CD14-positive monocyte (primary cell): ENCODE measurements at regions not wholly inside any gene's neighbourhood (a gene's known extent, or its start where the extent isn't known, plus 50 kb on each side); places are given as distances from the start of the nearest gene placed in this dataset.

Experiments used
- DNase-seq, 3 donors: peaks; one replicate each; pipeline ENCODE4 v3.0.0-alpha.2; 2011 to 2022
- H2AFZ ChIP-seq: 2 replicates; pipeline ENCODE4 v1.6.0; 2012; ENCODE audit warnings: mild to moderate bottlenecking, low read depth, low read length, inconsistent platforms; ENCODE audit not compliant: insufficient read depth, poor library complexity, severe bottlenecking
- H3K27ac ChIP-seq, 2 donors: 1 replicate in 1 of 2; 2 replicates in 1 of 2; pipeline ENCODE4 v1.5.1; 2012 to 2013; ENCODE audit warnings: low read length in 2 of 2, control low read depth in 1 of 2, inconsistent platforms in 1 of 2, low read depth in 1 of 2, mild to moderate bottlenecking in 1 of 2
- H3K27me3 ChIP-seq, 2 donors: one replicate each; pipeline versions ENCODE4 v1.6.0 to v1.6.1; 2011 to 2013; ENCODE audit warnings: low read length in 2 of 2; ENCODE audit not compliant: control insufficient read depth in 2 of 2, insufficient read depth in 2 of 2
- H3K36me3 ChIP-seq, 2 donors: replicated peaks in 1 of 2; 1 replicate in 1 of 2; 2 replicates in 1 of 2; pipeline versions ENCODE4 v1.5.1 to v1.6.1; 2012 to 2013; ENCODE audit warnings: low read length in 2 of 2, control low read depth in 1 of 2, inconsistent platforms in 1 of 2, mild to moderate bottlenecking in 1 of 2; ENCODE audit not compliant: insufficient read depth in 2 of 2, control insufficient read depth in 1 of 2
- H3K4me1 ChIP-seq, 2 donors: 1 replicate in 1 of 2; 2 replicates in 1 of 2; pipeline versions ENCODE4 v1.5.1 to v1.6.1; 2012 to 2013; ENCODE audit warnings: low read length in 2 of 2, control low read depth in 1 of 2, inconsistent platforms in 1 of 2, mild to moderate bottlenecking in 1 of 2, moderate library complexity in 1 of 2; ENCODE audit not compliant: insufficient read depth in 2 of 2, control insufficient read depth in 1 of 2
- H3K4me2 ChIP-seq: replicated peaks from 2 replicates; pipeline ENCODE3; 2012; ENCODE audit warnings: low read length, moderate library complexity, mild to moderate bottlenecking; ENCODE audit not compliant: poor library complexity, severe bottlenecking; ENCODE audit errors: extremely low read depth
- H3K4me3 ChIP-seq, 3 experiments: fragments of 200-600 bp in 1 of 3; sonication (generic) in 1 of 3; replicated peaks in 1 of 3; 1 replicate in 2 of 3; 2 replicates in 1 of 3; pipeline ENCODE4 v1.5.1; 2011 to 2013; ENCODE audit warnings: low read length in 3 of 3, mild to moderate bottlenecking in 3 of 3, control low read depth in 2 of 3, low read depth in 2 of 3, inconsistent platforms in 1 of 3, moderate library complexity in 1 of 3
- H3K79me2 ChIP-seq: 2 replicates; pipeline ENCODE4 v1.6.0; 2012; ENCODE audit warnings: mild to moderate bottlenecking, control low read depth, inconsistent platforms, low read length, moderate library complexity; ENCODE audit not compliant: insufficient read depth
- H3K9ac ChIP-seq: 2 replicates; pipeline ENCODE4 v1.6.0; 2017; ENCODE audit warnings: low read length, mild to moderate bottlenecking; ENCODE audit not compliant: insufficient read depth, poor library complexity, severe bottlenecking
- H3K9me3 ChIP-seq, 2 donors: replicated peaks in 1 of 2; 1 replicate in 1 of 2; 2 replicates in 1 of 2; pipeline versions ENCODE4 v1.5.1 to v1.6.1; 2012 to 2013; ENCODE audit warnings: low read length in 2 of 2, control low read depth in 1 of 2; ENCODE audit not compliant: control insufficient read depth in 1 of 2, insufficient read depth in 1 of 2
- H4K20me1 ChIP-seq: 2 replicates; pipeline ENCODE4 v1.6.0; 2012; ENCODE audit warnings: mild to moderate bottlenecking, low read length, control low read depth, moderate library complexity; ENCODE audit not compliant: insufficient read depth
- H3K27ac Mint-ChIP-seq, 7 donors: one replicate each; pipeline ENCODE4 v1.8.0; 2020; ENCODE audit warnings: mild to moderate bottlenecking in 7 of 7, mixed read lengths in 7 of 7, moderate library complexity in 6 of 7, inconsistent platforms in 2 of 7
- H3K27me3 Mint-ChIP-seq, 3 donors: one replicate each; pipeline ENCODE4 v1.8.0; 2021 to 2022; ENCODE audit warnings: low read depth in 3 of 3, mild to moderate bottlenecking in 3 of 3, mixed read lengths in 3 of 3, moderate library complexity in 3 of 3, inconsistent platforms in 1 of 3
- H3K36me3 Mint-ChIP-seq, 2 donors: one replicate each; pipeline ENCODE4 v1.8.0; 2020; ENCODE audit warnings: mixed read lengths in 2 of 2, inconsistent platforms in 1 of 2, mild to moderate bottlenecking in 1 of 2
- H3K4me1 Mint-ChIP-seq: one replicate; pipeline ENCODE4 v1.8.0; 2020; ENCODE audit warnings: mild to moderate bottlenecking, mixed read lengths
- H3K4me3 Mint-ChIP-seq, 2 donors: one replicate each; pipeline ENCODE4 v1.8.0; 2020; ENCODE audit warnings: mild to moderate bottlenecking in 2 of 2, mixed read lengths in 2 of 2, moderate library complexity in 1 of 2
- H3K9me3 Mint-ChIP-seq, 7 donors: one replicate each; pipeline ENCODE4 v1.8.0; 2020 to 2022; ENCODE audit warnings: mixed read lengths in 7 of 7, mild to moderate bottlenecking in 6 of 7, moderate library complexity in 6 of 7, inconsistent platforms in 2 of 7
- WGBS: methylation state at CpG from one replicate; pipeline ENCODE4 v1.1.5; 2013; ENCODE audit warnings: missing lambda C conversion rate; ENCODE audit not compliant: insufficient coverage; 5-methylcytosine and 5-hydroxymethylcytosine counted together
- intact Hi-C, 2 donors: fragments of 100-400 bp; cut with micrococcal nuclease; formaldehyde crosslinking; loops; one replicate each; pipeline versions ENCODE4 v1.15.0 to v1.15.1; 2023
- TF ChIP-seq, protein P1 (sequence below): fragments of 200-600 bp; IDR thresholded peaks from one replicate; pipeline ENCODE4 v1.8.0; 2022; ENCODE audit warnings: antibody characterized with exemption, mild to moderate bottlenecking

DNA sequence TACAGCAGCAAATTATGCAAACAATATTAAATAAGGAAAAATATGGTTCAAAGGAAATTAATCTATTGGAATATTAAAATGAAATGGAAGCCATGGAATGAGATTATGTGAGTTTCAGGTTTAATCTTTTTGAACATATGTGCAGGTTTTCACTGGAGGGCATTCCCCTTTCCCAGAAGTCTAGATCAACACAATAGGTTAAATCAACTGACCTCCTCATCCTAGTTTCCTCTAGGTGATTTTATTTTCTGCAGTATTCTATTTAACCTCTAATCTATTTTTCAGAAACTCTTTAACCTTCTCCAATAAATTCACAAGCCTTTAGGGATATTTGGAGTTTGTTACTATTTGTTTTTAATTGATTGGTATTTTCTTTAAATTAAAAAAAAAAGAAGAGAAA lies 2657.6 kb upstream of the PCDH20 start:
- no peak overlapping the region for H2AFZ ChIP-seq
- no peaks in the 10 kb centered on the region for H3K36me3 ChIP-seq
- peaks cover 2% of the 10 kb centered on the region for H3K4me1 Mint-ChIP-seq
- H3K27ac ChIP-seq = no peak overlapping the region
- H3K79me2 ChIP-seq = no peaks in the 10 kb centered on the region
- no peaks in the 10 kb centered on the region for H4K20me1 ChIP-seq
- intact Hi-C loops = no loop called here
- H3K36me3 Mint-ChIP-seq = no peaks in the 10 kb centered on the region
- H3K27me3 ChIP-seq = no peaks in the 10 kb centered on the region
- H3K4me2 ChIP-seq = no peak overlapping the region
- H3K27me3 Mint-ChIP-seq = peaks cover 0 to 3% (median 2%) of the 10 kb centered on the region in 3 donors
- peaks cover 3 to 21% (median 6%) of the 10 kb centered on the region in 7 donors for H3K9me3 Mint-ChIP-seq
- H3K4me1 ChIP-seq = no peaks in the 10 kb centered on the region
- DNase-seq = no peak
- H3K9me3 ChIP-seq = peaks cover 0 to 28% of the 10 kb centered on the region in 2 donors
- no peak overlapping the region for H3K9ac ChIP-seq
- no peak overlapping the region for H3K27ac Mint-ChIP-seq
- TF ChIP-seq, protein P1, sequence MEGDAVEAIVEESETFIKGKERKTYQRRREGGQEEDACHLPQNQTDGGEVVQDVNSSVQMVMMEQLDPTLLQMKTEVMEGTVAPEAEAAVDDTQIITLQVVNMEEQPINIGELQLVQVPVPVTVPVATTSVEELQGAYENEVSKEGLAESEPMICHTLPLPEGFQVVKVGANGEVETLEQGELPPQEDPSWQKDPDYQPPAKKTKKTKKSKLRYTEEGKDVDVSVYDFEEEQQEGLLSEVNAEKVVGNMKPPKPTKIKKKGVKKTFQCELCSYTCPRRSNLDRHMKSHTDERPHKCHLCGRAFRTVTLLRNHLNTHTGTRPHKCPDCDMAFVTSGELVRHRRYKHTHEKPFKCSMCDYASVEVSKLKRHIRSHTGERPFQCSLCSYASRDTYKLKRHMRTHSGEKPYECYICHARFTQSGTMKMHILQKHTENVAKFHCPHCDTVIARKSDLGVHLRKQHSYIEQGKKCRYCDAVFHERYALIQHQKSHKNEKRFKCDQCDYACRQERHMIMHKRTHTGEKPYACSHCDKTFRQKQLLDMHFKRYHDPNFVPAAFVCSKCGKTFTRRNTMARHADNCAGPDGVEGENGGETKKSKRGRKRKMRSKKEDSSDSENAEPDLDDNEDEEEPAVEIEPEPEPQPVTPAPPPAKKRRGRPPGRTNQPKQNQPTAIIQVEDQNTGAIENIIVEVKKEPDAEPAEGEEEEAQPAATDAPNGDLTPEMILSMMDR = no peak
- no peak overlapping the region for H3K4me3 Mint-ChIP-seq
- H3K4me3 ChIP-seq = no peak overlapping the region

DNA sequence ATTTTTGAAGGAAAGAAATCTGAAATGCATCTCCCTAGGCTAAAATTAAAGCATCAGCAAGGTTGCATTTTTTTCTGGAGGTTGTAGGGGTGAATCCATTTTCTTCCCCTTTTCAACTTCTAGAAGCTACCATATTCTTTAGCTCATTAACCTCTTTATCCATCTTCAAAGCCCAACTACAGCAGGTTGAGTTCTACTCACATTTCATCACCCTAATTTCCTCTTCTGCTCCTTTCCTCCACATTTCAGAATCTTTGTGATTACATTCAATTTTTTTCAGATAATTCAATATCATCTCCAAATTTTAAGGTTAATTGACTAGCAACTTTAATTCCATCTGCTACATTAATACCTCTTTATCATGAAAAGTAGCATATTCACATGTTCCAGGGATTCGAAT lies 2655.7 kb upstream of the PCDH20 start:
- no peaks in the 10 kb centered on the region for H3K27me3 Mint-ChIP-seq
- no peaks in the 10 kb centered on the region for H3K36me3 Mint-ChIP-seq
- intact Hi-C loops = no loop called here
- H3K4me3 Mint-ChIP-seq = no peak overlapping the region
- Histone ChIP-seq H3K27me3 (no peaks in the 10 kb centered on the region), H4K20me1 (no peaks in the 10 kb centered on the region), H3K4me1 (no peaks in the 10 kb centered on the region), H3K9ac (no peak overlapping the region), H3K4me2 (no peak overlapping the region), H3K36me3 (no peaks in the 10 kb centered on the region), H2AFZ (no peak overlapping the region), H3K4me3 (no peak overlapping the region), H3K27ac (no peak overlapping the region), H3K79me2 (no peaks in the 10 kb centered on the region), H3K9me3 (peaks cover 0 to 13% of the 10 kb centered on the region in 2 donors)
- TF ChIP-seq, protein P1 = no peak
- no peak for DNase-seq
- no peak overlapping the region for H3K27ac Mint-ChIP-seq
- peaks cover 0 to 5% (median under 1%) of the 10 kb centered on the region in 7 donors for H3K9me3 Mint-ChIP-seq
- H3K4me1 Mint-ChIP-seq = no peaks in the 10 kb centered on the region
- no CpG with 5 or more reads among the region's 1 CpG for WGBS
